Effector memory CD8-positive, alpha-beta T cell (primary cell): ENCODE measurements at regions not wholly inside any gene's neighbourhood (a gene's known extent, or its start where the extent isn't known, plus 50 kb on each side); places are given as distances from the start of the nearest gene placed in this dataset.
"Not testable (repeated sequence)": the region's sequence is repeated elsewhere in the genome, so short reads cannot be mapped to it uniquely, and the experiment has no call there.

ENCODE experiments used
- ATAC-seq: fragments of 150-1000 bp; cut with Tn5 transposase; replicated peaks from 2 replicates; pipeline ENCODE4 v1.10.0; 2021; ENCODE audit warnings: mild to moderate bottlenecking, moderate library complexity
- DNase-seq, 3 experiments: peaks; one replicate each; pipeline ENCODE4 v3.0.0; 2021
- H3K27ac Mint-ChIP-seq, 2 donors: one replicate each; pipeline ENCODE4 v1.8.0; 2022; ENCODE audit warnings: mild to moderate bottlenecking in 2 of 2, mixed read lengths in 2 of 2, moderate library complexity in 2 of 2
- H3K27me3 Mint-ChIP-seq, 2 donors: one replicate each; pipeline ENCODE4 v1.8.0; 2022; ENCODE audit warnings: mixed read lengths in 2 of 2
- H3K36me3 Mint-ChIP-seq: one replicate; pipeline ENCODE4 v1.8.0; 2022; ENCODE audit warnings: mild to moderate bottlenecking, moderate library complexity, mixed read lengths; ENCODE audit not compliant: insufficient read depth
- H3K4me1 Mint-ChIP-seq, 2 donors: one replicate each; pipeline ENCODE4 v1.8.0; 2022; ENCODE audit warnings: low read depth in 2 of 2, mixed read lengths in 2 of 2
- H3K4me3 Mint-ChIP-seq, 2 donors: one replicate each; pipeline ENCODE4 v1.8.0; 2022; ENCODE audit warnings: mild to moderate bottlenecking in 2 of 2, mixed read lengths in 2 of 2, moderate library complexity in 2 of 2
- H3K9me3 Mint-ChIP-seq, 2 donors: one replicate each; pipeline ENCODE4 v1.8.0; 2022; ENCODE audit warnings: mixed read lengths in 2 of 2

DNA sequence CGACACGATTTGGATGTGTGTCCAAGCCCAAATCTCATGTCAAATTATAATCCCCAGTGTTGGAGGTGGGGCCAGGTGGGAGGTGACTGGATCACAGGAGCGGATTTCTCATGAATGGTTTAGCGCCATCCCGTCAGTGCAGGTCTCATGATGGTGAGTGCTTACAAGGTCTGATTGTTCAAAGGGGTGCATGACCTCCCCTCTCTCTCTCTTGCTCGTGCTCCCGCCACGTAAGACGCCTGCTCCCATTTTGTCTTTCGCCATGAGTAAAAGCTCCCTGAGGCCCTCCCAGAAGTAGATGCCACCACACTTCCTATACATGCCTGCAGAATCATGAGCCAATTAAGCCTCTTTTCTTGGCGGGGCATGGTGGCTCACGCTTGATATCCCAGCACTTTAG is 71.5 kb upstream of the NANOS1 start:
- H3K9me3 Mint-ChIP-seq: no peaks in the 10 kb centered on the region
- no peak overlapping the region for H3K4me3 Mint-ChIP-seq
- no peaks in the 10 kb centered on the region for H3K36me3 Mint-ChIP-seq

DNA sequence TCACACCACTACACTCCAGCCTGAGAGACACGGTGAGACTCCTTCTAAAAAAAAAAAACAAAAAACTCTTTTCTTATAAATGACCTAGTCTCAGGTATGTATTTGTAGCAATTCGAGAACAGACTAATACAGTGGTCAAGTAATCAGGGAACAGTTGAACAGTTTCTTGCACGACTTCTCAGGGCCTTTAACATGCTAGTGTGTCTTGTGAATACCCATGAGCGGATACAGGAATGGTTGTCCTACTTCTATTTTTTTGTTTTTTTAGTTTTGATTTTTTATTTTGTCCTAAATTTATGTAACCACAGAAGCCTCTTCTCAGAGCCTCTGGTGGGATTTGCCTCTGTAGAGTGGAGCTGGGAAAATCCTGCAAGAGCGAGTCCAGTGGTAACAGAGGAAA is 71.0 kb upstream of the NANOS1 start:
- Mint-ChIP-seq H3K4me3 (no peak overlapping the region), H3K27ac (no peak overlapping the region), H3K4me1 (no peaks in the 10 kb centered on the region), H3K27me3 (peaks cover 23 to 24% of the 10 kb centered on the region in 2 donors), H3K36me3 (no peaks in the 10 kb centered on the region), H3K9me3 (no peaks in the 10 kb centered on the region)
- ATAC-seq: no peak
- DNase-seq: no peak

More for the DNA sequence above, 71.5 kb upstream of the NANOS1 start:
- H3K27ac Mint-ChIP-seq: no peak overlapping the region
- peaks cover 22 to 23% of the 10 kb centered on the region in 2 donors for H3K27me3 Mint-ChIP-seq
- no peaks in the 10 kb centered on the region for H3K4me1 Mint-ChIP-seq
- ATAC-seq (no peak), DNase-seq (no peak)

DNA sequence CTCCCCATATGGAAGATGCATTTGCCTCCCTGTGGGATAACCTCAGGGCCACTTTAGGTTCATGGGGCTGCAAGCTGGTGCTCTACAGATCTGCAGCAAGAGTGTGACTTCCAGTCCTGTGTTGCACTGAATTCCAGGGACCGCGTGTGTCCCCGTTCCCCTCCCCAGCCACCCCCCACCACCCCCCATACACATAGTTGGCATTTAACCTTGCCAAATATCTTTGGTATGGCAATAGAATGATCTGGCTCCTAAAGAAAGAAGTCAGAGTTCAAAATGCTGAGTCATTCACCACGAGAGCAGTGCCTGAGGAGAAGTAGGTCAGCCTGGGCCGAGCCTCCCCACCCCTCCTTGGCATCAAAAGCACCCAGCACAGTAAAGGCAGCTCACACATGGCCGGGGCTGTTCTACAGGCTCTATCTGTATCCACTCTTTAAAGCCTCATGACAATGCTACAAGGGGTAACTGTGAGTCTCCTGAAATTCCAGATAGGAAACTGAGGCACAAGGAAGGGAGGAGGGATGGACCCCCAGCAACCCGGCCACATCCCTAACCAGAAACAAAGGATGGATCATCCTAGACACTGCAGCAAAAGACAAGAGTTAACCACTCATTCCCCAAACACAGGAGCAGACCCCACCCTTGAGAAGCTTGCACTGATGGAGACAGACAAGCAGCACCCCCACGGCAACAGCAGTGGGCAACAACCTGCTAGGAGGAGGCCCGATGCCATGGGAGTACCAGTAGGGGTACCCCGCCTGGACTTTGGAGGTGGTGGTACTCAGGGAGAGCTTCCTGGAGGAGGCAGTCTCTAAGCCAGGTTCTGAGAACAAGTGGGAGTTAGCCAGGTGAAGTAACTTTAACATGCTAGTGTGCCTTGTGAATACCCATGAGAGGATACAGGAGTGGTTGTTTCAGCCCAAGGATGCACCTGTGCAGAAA is 70.3 kb upstream of the NANOS1 start:
- ATAC-seq (no peak), DNase-seq (no peak)
- Mint-ChIP-seq H3K4me3 (no peak overlapping the region), H3K27me3 (peaks cover 23 to 26% of the 10 kb centered on the region in 2 donors), H3K27ac (no peak overlapping the region), H3K36me3 (no peaks in the 10 kb centered on the region), H3K4me1 (no peaks in the 10 kb centered on the region), H3K9me3 (no peaks in the 10 kb centered on the region)

DNA sequence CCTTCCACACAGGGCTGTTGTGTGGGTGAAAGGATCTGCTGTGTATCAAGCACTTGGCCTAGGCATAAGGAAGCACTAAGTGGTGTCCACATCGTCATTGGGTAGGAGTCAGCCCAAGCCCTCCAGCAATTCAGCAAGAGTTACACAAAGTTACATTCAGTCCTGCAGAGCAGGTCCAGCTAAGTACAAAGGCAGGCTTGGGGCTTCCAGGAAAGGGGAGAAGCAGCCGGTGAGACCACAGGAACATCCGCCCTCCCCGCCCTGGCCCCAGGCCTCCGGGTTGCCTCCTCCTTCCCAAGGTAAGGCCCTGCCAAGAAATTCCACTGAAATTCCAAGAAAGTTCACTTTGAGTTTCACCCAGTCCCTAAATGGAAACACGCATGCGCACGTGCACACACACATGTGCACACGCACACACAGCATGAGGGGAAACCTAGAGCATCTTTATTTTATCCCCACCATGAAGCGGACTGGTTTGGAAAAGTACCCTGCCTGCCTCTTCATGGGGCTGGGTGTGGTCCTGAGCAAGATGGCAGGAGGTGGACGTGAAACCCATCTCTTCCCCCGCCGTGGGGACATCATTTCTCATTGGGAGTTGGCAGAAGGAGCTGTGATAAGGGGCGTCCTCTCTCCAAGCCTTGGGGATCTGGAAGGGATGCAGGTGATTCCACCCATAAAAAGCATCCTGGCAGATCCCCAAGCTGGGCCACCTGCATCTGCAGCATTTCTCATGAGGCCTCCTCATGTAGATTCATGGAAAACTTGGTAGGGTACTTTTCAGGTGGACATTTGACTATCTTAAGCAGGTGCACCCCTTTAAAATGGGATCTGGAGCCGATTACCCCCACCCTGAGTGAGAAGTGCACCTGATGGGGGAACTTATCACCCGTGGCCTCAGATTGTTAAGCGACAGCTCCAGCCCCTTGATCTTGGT is 69.1 kb upstream of the NANOS1 start:
- DNase-seq: no peak
- peaks cover 31 to 33% of the 10 kb centered on the region in 2 donors for H3K27me3 Mint-ChIP-seq
- ATAC-seq: no peak
- no peaks in the 10 kb centered on the region for H3K4me1 Mint-ChIP-seq
- no peaks in the 10 kb centered on the region for H3K36me3 Mint-ChIP-seq
- no peak overlapping the region for H3K4me3 Mint-ChIP-seq
- H3K9me3 Mint-ChIP-seq: no peaks in the 10 kb centered on the region
- no peak overlapping the region for H3K27ac Mint-ChIP-seq

DNA sequence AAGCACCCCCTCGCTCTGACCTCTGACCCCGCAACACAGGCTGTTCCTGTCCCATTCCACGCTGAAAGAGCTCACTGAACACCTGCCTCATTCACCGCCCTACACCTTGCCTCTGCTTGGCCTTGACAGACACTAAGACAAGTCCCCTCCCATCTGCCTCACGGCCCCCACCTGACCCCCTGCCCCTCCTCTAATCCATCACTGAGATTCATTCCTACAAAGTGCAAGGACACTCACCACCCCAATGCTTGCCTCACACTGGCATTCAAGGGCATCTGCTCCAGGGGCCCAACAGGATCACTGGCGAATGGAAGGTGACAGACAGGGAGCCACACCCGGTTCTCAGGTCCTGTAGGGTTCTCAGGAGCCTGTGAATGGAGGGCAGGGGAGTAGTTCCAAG is 68.1 kb upstream of the NANOS1 start:
- ATAC-seq (no peak), DNase-seq (no peak)
- Mint-ChIP-seq H3K9me3 (no peaks in the 10 kb centered on the region), H3K27me3 (peaks cover 40 to 43% of the 10 kb centered on the region in 2 donors), H3K36me3 (no peaks in the 10 kb centered on the region), H3K4me3 (no peak overlapping the region), H3K4me1 (no peaks in the 10 kb centered on the region), H3K27ac (no peak overlapping the region)

DNA sequence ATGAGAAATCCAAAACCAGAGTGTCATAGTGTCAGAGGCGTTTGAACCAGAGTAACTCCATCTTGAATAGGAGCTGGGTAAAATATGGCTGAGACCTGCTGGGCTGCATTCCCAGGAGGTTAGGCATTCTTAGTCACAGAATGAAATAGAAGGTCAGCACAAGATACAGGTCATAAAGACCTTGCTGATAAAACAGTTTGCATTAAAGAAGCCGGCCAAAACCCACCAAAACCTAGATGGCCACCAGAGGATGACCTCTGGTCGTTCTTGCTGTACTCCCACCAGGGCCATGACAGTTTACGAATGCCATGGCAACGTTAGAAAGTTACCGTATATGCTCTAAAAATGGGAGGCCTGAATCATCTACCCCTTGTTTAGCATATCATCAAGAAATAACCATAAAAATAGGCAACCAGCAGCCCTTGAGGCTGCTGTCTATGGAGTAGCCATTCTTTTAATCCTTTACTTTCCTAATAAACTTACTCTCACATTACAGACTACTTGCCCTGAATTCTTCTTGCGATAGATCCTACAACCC is 67.1 kb upstream of the NANOS1 start:
- ATAC-seq, H3K27ac Mint-ChIP-seq, H3K36me3 Mint-ChIP-seq, H3K4me3 Mint-ChIP-seq, DNase-seq, H3K4me1 Mint-ChIP-seq, H3K9me3 Mint-ChIP-seq: not testable (repeated sequence)
- peaks cover 45 to 52% of the 10 kb centered on the region in 2 donors for H3K27me3 Mint-ChIP-seq

DNA sequence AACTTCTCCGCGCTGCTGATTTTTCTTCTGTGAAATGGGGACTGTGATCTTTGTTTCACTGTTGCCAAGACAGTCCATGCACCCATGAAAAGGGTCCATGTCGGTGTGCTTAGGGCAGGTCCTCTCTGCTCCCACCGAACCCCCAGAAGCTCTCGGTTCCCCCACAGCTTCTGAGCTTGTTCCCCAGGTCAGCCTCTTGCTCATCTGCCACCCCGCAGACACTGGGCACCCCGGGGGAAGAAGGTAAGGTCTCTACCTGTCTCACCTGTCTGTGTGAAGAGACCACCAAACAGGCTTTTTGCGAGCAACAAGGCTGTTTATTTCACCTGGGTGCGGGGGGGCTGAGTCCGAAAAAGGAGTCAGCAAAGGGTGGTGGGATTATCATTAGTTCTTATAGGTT is 66.2 kb upstream of the NANOS1 start:
- ATAC-seq (no peak), DNase-seq (no peak)
- Mint-ChIP-seq H3K9me3 (no peaks in the 10 kb centered on the region), H3K4me3 (no peak overlapping the region), H3K27me3 (peaks cover 45 to 62% of the 10 kb centered on the region in 2 donors), H3K4me1 (no peaks in the 10 kb centered on the region), H3K27ac (no peak overlapping the region), H3K36me3 (no peaks in the 10 kb centered on the region)

DNA sequence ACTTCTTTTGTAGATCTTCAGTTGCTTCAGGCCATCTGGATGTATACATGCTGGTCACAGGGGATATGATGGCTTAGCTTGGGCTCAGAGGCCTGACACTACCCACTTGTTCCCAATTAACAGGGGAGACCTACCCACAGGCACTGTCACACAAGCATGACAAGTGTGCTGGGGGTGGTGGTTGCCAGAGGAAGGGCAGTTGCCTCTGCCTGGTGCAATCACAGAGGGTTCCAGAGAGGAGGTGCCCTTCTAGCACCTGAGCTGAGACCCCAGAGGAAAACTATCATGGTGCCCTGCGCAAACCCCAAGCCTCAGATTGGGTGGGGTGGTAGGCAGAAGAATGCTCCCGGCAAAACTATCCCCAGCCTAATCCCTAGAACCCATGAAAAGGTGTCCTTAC is 65.6 kb upstream of the NANOS1 start:
- no peak for ATAC-seq
- no peaks in the 10 kb centered on the region for H3K4me1 Mint-ChIP-seq
- no peaks in the 10 kb centered on the region for H3K9me3 Mint-ChIP-seq
- H3K27ac Mint-ChIP-seq: no peak overlapping the region
- peaks cover 48 to 68% of the 10 kb centered on the region in 2 donors for H3K27me3 Mint-ChIP-seq
- DNase-seq: no peak
- H3K36me3 Mint-ChIP-seq: no peaks in the 10 kb centered on the region
- no peak overlapping the region for H3K4me3 Mint-ChIP-seq

DNA sequence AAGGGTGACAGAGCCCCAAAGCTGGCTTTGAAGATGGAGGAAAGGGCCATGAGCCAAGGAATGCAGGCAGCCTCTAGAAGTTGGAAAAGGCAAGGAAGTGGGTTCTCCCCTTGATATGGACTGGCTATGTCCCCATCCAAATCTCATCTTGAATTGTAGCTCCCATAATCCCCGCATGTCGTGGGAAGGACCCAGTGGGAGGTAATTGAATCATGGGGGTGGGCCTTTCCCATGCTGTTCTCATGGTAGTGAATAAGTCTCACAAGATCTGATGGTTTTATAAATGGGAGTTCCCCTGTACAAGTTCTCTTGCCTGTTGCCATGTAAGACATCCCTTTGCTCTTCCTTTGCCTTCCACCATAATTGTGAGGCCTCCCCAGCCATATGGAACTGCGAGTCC is 65.0 kb upstream of the NANOS1 start:
- peaks cover 54 to 73% of the 10 kb centered on the region in 2 donors for H3K27me3 Mint-ChIP-seq
- H3K4me1 Mint-ChIP-seq, H3K9me3 Mint-ChIP-seq, ATAC-seq, DNase-seq, H3K36me3 Mint-ChIP-seq, H3K4me3 Mint-ChIP-seq, H3K27ac Mint-ChIP-seq: not testable (repeated sequence)

DNA sequence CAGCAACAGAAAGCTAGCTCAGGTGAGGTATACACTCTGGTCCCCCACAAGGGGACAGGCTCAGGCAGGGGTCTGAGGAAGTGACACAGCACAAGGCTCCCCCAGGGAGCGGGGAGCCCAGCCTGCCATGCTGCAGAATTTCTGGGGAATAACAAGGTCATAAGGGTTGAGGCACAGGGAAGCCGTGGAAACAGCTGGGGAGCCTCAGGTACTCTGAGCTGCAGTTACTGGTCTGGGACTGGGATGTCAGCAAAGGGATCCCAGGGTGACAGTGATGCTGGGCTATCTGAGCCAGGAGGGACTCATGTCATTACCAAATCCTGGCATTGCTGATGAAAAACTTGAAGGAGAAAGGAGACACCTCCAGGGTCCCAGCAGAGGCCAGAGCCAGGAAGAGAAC is 64.4 kb upstream of the NANOS1 start:
- no peaks in the 10 kb centered on the region for H3K4me1 Mint-ChIP-seq
- ATAC-seq (no peak), DNase-seq (no peak)
- H3K27me3 Mint-ChIP-seq: peaks cover 54 to 79% of the 10 kb centered on the region in 2 donors
- no peaks in the 10 kb centered on the region for H3K9me3 Mint-ChIP-seq
- no peak overlapping the region for H3K27ac Mint-ChIP-seq
- no peaks in the 10 kb centered on the region for H3K36me3 Mint-ChIP-seq
- H3K4me3 Mint-ChIP-seq: no peak overlapping the region

DNA sequence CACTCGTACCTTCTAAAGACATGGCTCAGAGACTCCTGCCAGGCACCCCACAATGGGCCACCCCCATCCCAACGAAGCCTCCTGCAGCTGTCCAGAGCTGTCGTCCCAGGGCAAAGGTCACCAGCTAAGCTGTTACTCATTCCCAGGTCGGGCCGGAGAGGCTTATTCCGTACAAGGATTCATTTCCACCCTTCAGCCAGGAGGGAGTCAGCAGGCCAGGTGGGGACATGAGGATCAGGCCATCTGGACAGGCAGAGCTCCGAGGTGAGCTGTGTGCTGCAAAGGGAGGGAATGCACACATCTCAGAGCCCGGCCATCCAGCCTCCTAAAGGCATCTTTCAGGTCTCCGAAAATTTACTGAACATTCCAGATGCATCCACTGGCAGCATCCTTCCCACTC is 63.9 kb upstream of the NANOS1 start:
- H3K9me3 Mint-ChIP-seq: no peaks in the 10 kb centered on the region
- H3K27me3 Mint-ChIP-seq: peaks cover 54 to 80% of the 10 kb centered on the region in 2 donors
- DNase-seq (no peak), ATAC-seq (no peak)
- H3K27ac Mint-ChIP-seq: no peak overlapping the region
- H3K4me1 Mint-ChIP-seq: no peaks in the 10 kb centered on the region
- no peaks in the 10 kb centered on the region for H3K36me3 Mint-ChIP-seq
- H3K4me3 Mint-ChIP-seq: no peak overlapping the region

DNA sequence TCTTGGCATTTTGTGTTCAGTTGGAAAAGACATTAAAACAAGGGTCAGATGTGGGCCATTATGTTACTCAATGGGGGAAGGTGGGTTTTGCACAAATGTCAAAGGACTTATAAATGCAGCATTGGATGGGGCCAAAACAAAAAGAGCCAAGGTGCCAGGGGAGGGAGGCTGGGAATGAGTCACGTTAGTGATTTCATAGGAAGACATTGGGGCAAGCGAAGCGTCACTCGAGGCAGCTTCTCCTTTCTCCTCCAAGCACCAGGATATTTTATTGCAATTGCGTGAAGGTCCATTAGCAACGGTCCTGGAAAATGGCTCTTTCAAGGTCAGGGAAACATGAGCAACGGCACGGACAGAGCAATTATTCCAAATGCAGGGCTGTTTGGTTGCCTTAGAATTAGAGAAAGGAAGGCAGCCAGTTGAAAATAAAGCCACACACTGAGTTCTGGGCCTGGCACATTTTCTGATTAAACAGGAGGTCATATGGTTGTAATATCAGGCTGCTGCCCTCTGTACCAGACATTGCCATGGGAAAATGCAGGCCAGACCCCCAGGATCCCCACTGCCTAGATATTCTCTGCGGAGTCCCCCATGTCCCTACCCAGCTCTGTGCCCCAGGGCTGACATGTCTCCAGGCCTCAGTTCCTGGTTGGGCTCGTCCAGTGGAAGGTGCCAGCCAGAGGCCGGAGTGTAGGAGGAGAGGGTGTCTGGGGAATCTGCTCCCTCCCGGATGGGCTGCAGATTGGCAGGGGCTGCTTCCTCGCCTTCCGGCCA is 63.3 kb upstream of the NANOS1 start:
- no peak overlapping the region for H3K4me3 Mint-ChIP-seq
- H3K36me3 Mint-ChIP-seq: no peaks in the 10 kb centered on the region
- ATAC-seq (no peak), DNase-seq (no peak)
- no peaks in the 10 kb centered on the region for H3K9me3 Mint-ChIP-seq
- no peaks in the 10 kb centered on the region for H3K4me1 Mint-ChIP-seq
- peaks cover 58 to 86% of the 10 kb centered on the region in 2 donors for H3K27me3 Mint-ChIP-seq
- H3K27ac Mint-ChIP-seq: no peak overlapping the region

DNA sequence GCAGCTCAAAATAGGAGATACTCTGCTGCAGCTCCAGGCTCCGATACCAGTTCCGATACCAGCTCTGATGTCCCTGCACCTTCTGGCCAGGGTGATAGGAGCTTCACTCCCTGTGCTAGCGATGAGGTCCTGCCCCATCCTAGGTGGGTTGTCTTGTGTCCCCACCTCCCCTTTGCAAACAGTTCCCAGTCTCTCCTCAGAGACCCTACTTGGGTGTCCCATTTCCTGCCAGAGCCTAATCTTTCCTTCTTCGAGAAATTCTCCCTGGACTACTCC is 62.7 kb upstream of the NANOS1 start:
- no peak overlapping the region for H3K27ac Mint-ChIP-seq
- no peak for DNase-seq
- no peak for ATAC-seq
- H3K36me3 Mint-ChIP-seq: no peaks in the 10 kb centered on the region
- H3K4me3 Mint-ChIP-seq: no peak overlapping the region
- peaks cover 60 to 86% of the 10 kb centered on the region in 2 donors for H3K27me3 Mint-ChIP-seq
- H3K9me3 Mint-ChIP-seq: no peaks in the 10 kb centered on the region
- no peaks in the 10 kb centered on the region for H3K4me1 Mint-ChIP-seq
